NCI-H1048 (cell line): ENCODE measurements at regions not wholly inside any gene's neighbourhood (a gene's known extent, or its start where the extent isn't known, plus 50 kb on each side); places are given as distances from the start of the nearest gene placed in this dataset.
"Not testable (repeated sequence)": the region's sequence is repeated elsewhere in the genome, so short reads cannot be mapped to it uniquely, and the experiment has no call there.

Experiments used
- DNase-seq: peaks from one replicate; lab custom pipeline; 2025; lab: John Stamatoyannopoulos, UW

GRCh38 chr15:95078003-95078402 is 846.6 kb downstream of the MCTP2 start:
- DNase-seq, result no peak

- not testable (repeated sequence) for DNase-seq
Observed at GRCh38 chr15:95080228-95080627, 848.9 kb downstream of the MCTP2 start.

- no peak for DNase-seq
Observed at GRCh38 chr15:95085056-95085455, 853.7 kb downstream of the MCTP2 start.

GRCh38 chr15:95086531-95087252 is 855.3 kb downstream of the MCTP2 start:
- no peak for DNase-seq

GRCh38 chr15:95087253-95087609 is 855.9 kb downstream of the MCTP2 start:
- DNase-seq, result no peak

- DNase-seq, result peak; percentile 53
Observed at GRCh38 chr15:95091444-95091843, 860.1 kb downstream of the MCTP2 start.

- no peak for DNase-seq
Observed at GRCh38 chr15:95095250-95095649, 863.9 kb downstream of the MCTP2 start.

GRCh38 chr15:95096651-95097050 is 865.3 kb downstream of the MCTP2 start:
- no peak for DNase-seq

GRCh38 chr15:95097361-95097760 is 866.0 kb downstream of the MCTP2 start:
- DNase-seq, result no peak

- no peak for DNase-seq
Observed at GRCh38 chr15:95105229-95105628, 873.9 kb downstream of the MCTP2 start.

GRCh38 chr15:95106801-95107200 is 875.4 kb downstream of the MCTP2 start:
- DNase-seq, result no peak

GRCh38 chr15:95108673-95109072 is 877.3 kb downstream of the MCTP2 start:
- no peak for DNase-seq

GRCh38 chr15:95111969-95112368 is 880.6 kb downstream of the MCTP2 start:
- DNase-seq, result no peak

GRCh38 chr15:95113041-95113440 is 881.7 kb downstream of the MCTP2 start:
- DNase-seq, result no peak

GRCh38 chr15:95119041-95119610 is 887.8 kb downstream of the MCTP2 start:
- no peak for DNase-seq

- DNase-seq, result no peak
Observed at GRCh38 chr15:95120595-95120994, 889.2 kb downstream of the MCTP2 start.

GRCh38 chr15:95121191-95121590 is 889.8 kb downstream of the MCTP2 start:
- DNase-seq, result no peak

GRCh38 chr15:95125803-95126202 is 894.4 kb downstream of the MCTP2 start:
- DNase-seq, result no peak

GRCh38 chr15:95127356-95127755 is 896.0 kb downstream of the MCTP2 start:
- DNase-seq, result no peak

- DNase-seq, result no peak
Observed at GRCh38 chr15:95129574-95129973, 898.2 kb downstream of the MCTP2 start.

GRCh38 chr15:95131131-95131556 is 899.8 kb downstream of the MCTP2 start:
- DNase-seq, result no peak

- no peak for DNase-seq
Observed at GRCh38 chr15:95132774-95133173, 901.4 kb downstream of the MCTP2 start.

GRCh38 chr15:95134431-95135110 is 903.2 kb downstream of the MCTP2 start:
- DNase-seq, result no peak
